ENCODE measurements at regions not wholly inside any gene's neighbourhood (a gene's known extent, or its start where the extent isn't known, plus 50 kb on each side); places are given as distances from the start of the nearest gene placed in this dataset.
A peak's percentile ranks its signal among the peaks of the same experiment; 100 is the strongest.

- TF ChIP-seq ZBTB46 (CRISPR knock-in tag; IDR thresholded peaks at IDR 0.05; ENCODE audit: borderline replicate concordance) (no peak), ZNF639 (CRISPR knock-in tag; conservative IDR thresholded peaks at IDR 0.05) (no peak), KAT2B (IDR thresholded peaks at IDR 0.05; ENCODE audit: borderline replicate concordance, low read depth, low read length) (no peak), ZNF337 (CRISPR knock-in tag; IDR thresholded peaks at IDR 0.05; ENCODE audit: borderline replicate concordance, low read depth) (no peak), MYNN (CRISPR knock-in tag; IDR thresholded peaks at IDR 0.05; ENCODE audit: low read depth) (no peak), MEF2D (CRISPR knock-in tag; IDR thresholded peaks at IDR 0.05) (no peak), ZNF3 (CRISPR knock-in tag; IDR thresholded peaks at IDR 0.05) (no peak), SNRNP70 (IDR thresholded peaks at IDR 0.05; ENCODE audit: low read depth, low read length) (no peak), ZNF138 (CRISPR knock-in tag; IDR thresholded peaks at IDR 0.05; ENCODE audit: low read depth) (no peak), JUNB (CRISPR knock-in tag; IDR thresholded peaks at IDR 0.05; ENCODE audit: borderline replicate concordance) (no peak), HIC2 (CRISPR knock-in tag; IDR thresholded peaks at IDR 0.05; ENCODE audit: low read depth) (no peak), ZKSCAN5 (CRISPR knock-in tag; IDR thresholded peaks at IDR 0.05) (no peak), STAT5B (CRISPR knock-in tag; IDR thresholded peaks at IDR 0.05) (no peak), ZNF883 (CRISPR knock-in tag; IDR thresholded peaks at IDR 0.05; ENCODE audit: not compliant biosample characterization) (no peak), ZNF576 (CRISPR knock-in tag; IDR thresholded peaks at IDR 0.05) (no peak), ZNF780A (CRISPR knock-in tag; IDR thresholded peaks at IDR 0.05) (no peak), HHEX (CRISPR knock-in tag; IDR thresholded peaks at IDR 0.05) (no peak), KDM6A (CRISPR knock-in tag; IDR thresholded peaks at IDR 0.05; ENCODE audit: low read depth) (peak; percentile 46; the same call in 1 of the 2 replicates), ZNF18 (CRISPR knock-in tag; IDR thresholded peaks at IDR 0.05; ENCODE audit: insufficient replicate concordance) (no peak), NFE2 (CRISPR knock-in tag; IDR thresholded peaks at IDR 0.05) (no peak), POGZ (CRISPR knock-in tag; IDR thresholded peaks at IDR 0.05) (peak; percentile 58; the same call in 1 of the 2 replicates), KAT8 (CRISPR knock-in tag; IDR thresholded peaks at IDR 0.05) (no peak)
These were observed 56.7 kb upstream of the ATP1A1 start (continued) for GRCh38 chr1:116316373-116316772.
